Parathyroid adenoma (tissue), 2 donors: ENCODE measurements at regions not wholly inside any gene's neighbourhood (a gene's known extent, or its start where the extent isn't known, plus 50 kb on each side); places are given as distances from the start of the nearest gene placed in this dataset.

Source experiments
- H2AFZ ChIP-seq: fragments of 300-600 bp; sonication (generic); one replicate; pipeline ENCODE4 v1.7.0; 2017; ENCODE audit warnings: antibody characterized with exemption, mild to moderate bottlenecking
- H3K27ac ChIP-seq: fragments of 300-600 bp; sonication (generic); one replicate; pipeline ENCODE4 v1.7.0; 2017
- H3K27me3 ChIP-seq: fragments of 300-600 bp; sonication (generic); one replicate; pipeline ENCODE4 v1.7.0; 2017; ENCODE audit warnings: low read length; ENCODE audit not compliant: control insufficient read depth, insufficient read depth
- H3K36me3 ChIP-seq: fragments of 300-600 bp; sonication (generic); one replicate; pipeline ENCODE4 v1.7.0; 2017; ENCODE audit warnings: low read length; ENCODE audit not compliant: control insufficient read depth, insufficient read depth
- H3K4me1 ChIP-seq: fragments of 300-600 bp; sonication (generic); one replicate; pipeline ENCODE4 v1.7.0; 2017; ENCODE audit warnings: control low read depth
- H3K4me2 ChIP-seq: fragments of 300-600 bp; sonication (generic); one replicate; pipeline ENCODE4 v1.7.0; 2017; ENCODE audit warnings: low read length
- H3K4me3 ChIP-seq: fragments of 300-600 bp; sonication (generic); one replicate; pipeline ENCODE4 v1.7.0; 2017; ENCODE audit warnings: low read depth, low read length
- H3K79me2 ChIP-seq: fragments of 300-600 bp; sonication (generic); one replicate; pipeline ENCODE4 v1.7.0; 2017; ENCODE audit warnings: control low read depth
- H3K9ac ChIP-seq: fragments of 300-600 bp; sonication (generic); one replicate; pipeline ENCODE4 v1.7.0; 2017; ENCODE audit warnings: mild to moderate bottlenecking
- H3K9me3 ChIP-seq: fragments of 300-600 bp; sonication (generic); one replicate; pipeline ENCODE4 v1.7.0; 2017; ENCODE audit warnings: low read length; ENCODE audit not compliant: control insufficient read depth
- CTCF ChIP-seq: fragments of 300-600 bp; sonication (generic); IDR thresholded peaks from one replicate; pipeline ENCODE4 v1.7.0; 2017; ENCODE audit warnings: antibody characterized with exemption, mild to moderate bottlenecking
- donor health status: primary hyperparathyroidism.

GRCh38 chr10:130416334-130417150 is 280.4 kb downstream of the GLRX3 start:
- no peak overlapping the region for H3K4me2 ChIP-seq
- H3K79me2 ChIP-seq, result no peaks in the 10 kb centered on the region
- no peak overlapping the region for H3K4me3 ChIP-seq
- H2AFZ ChIP-seq, result no peak overlapping the region
- no peak overlapping the region for H3K9ac ChIP-seq
- H3K36me3 ChIP-seq, result no peaks in the 10 kb centered on the region
- no peaks in the 10 kb centered on the region for H3K4me1 ChIP-seq
- H3K9me3 ChIP-seq, result no peaks in the 10 kb centered on the region
- no peak overlapping the region for H3K27ac ChIP-seq
- no peak for TF ChIP-seq CTCF
- H3K27me3 ChIP-seq, result no peaks in the 10 kb centered on the region

- no peak overlapping the region for H2AFZ ChIP-seq
- H3K27me3 ChIP-seq, result no peaks in the 10 kb centered on the region
- no peaks in the 10 kb centered on the region for H3K36me3 ChIP-seq
- H3K4me3 ChIP-seq, result no peak overlapping the region
- H3K27ac ChIP-seq, result no peak overlapping the region
- H3K79me2 ChIP-seq, result no peaks in the 10 kb centered on the region
- no peak overlapping the region for H3K9ac ChIP-seq
- TF ChIP-seq CTCF, result no peak
- no peaks in the 10 kb centered on the region for H3K9me3 ChIP-seq
- no peak overlapping the region for H3K4me2 ChIP-seq
- no peaks in the 10 kb centered on the region for H3K4me1 ChIP-seq
These were observed 282.5 kb downstream of the GLRX3 start for GRCh38 chr10:130418731-130419130.

- Histone ChIP-seq H2AFZ (no peak overlapping the region), H3K27me3 (no peaks in the 10 kb centered on the region), H3K27ac (no peak overlapping the region), H3K9me3 (no peaks in the 10 kb centered on the region), H3K9ac (no peak overlapping the region), H3K79me2 (no peaks in the 10 kb centered on the region), H3K4me1 (no peaks in the 10 kb centered on the region), H3K4me2 (no peak overlapping the region), H3K4me3 (no peak overlapping the region), H3K36me3 (no peaks in the 10 kb centered on the region)
- no peak for TF ChIP-seq CTCF
These were observed 285.7 kb downstream of the GLRX3 start for GRCh38 chr10:130421909-130422308.

- Histone ChIP-seq H3K9ac (no peak overlapping the region), H3K36me3 (no peaks in the 10 kb centered on the region), H3K4me1 (no peaks in the 10 kb centered on the region), H3K27me3 (no peaks in the 10 kb centered on the region), H2AFZ (no peak overlapping the region), H3K4me2 (no peak overlapping the region), H3K79me2 (no peaks in the 10 kb centered on the region), H3K27ac (no peak overlapping the region), H3K9me3 (no peaks in the 10 kb centered on the region), H3K4me3 (no peak overlapping the region)
- TF ChIP-seq CTCF, result no peak
These were observed 286.5 kb downstream of the GLRX3 start for GRCh38 chr10:130422366-130423324.
